K562 (cell line): ENCODE measurements at regions not wholly inside any gene's neighbourhood (a gene's known extent, or its start where the extent isn't known, plus 50 kb on each side); places are given as distances from the start of the nearest gene placed in this dataset.

Experiments used
- ATAC-seq: fragments of 200-7000 bp; cut with Tn5 transposase; 3 replicates; pipeline ENCODE4 v1.9.1; 2020; ENCODE audit warnings: moderate library complexity
- BruUV-seq: library from RNA; stranded (reverse); fragments of 400-500 nt; replicated peaks from 2 replicates; lab custom pipeline; 2021; lab: Mats Ljungman, UMichigan
- CTCF ChIA-PET: fragments of 300-600 bp; formaldehyde crosslinking; extraction: SDS; loops from one replicate; lab custom pipeline; 2021; ENCODE audit warnings: low intra/inter-chr PET ratio; lab: Yijun Ruan, JAX
- POLR2A ChIA-PET: fragments of 300-600, 350-650 bp; sonication (Branson Sonifier 250); formaldehyde crosslinking; extraction: SDS; loops from one replicate; lab custom pipeline; 2021; ENCODE audit warnings: antibody characterized with exemption, inconsistent platforms; lab: Yijun Ruan, JAX
- DNase-seq, 4 experiments: peaks; one replicate each; pipeline versions ENCODE4 v3.0.0 to v3.0.0-alpha.2; 2011 to 2018; ENCODE audit warnings: low spot score in 3 of 4, mixed read lengths in 3 of 4; ENCODE audit errors: extremely low read depth in 1 of 4
- FAIRE-seq: peaks from 2 replicates; lab custom pipeline; 2011; peaks lifted over from hg19 to GRCh38; lab: Jason Lieb, UNC
- H2AFZ ChIP-seq: 2 replicates; pipeline ENCODE4 v1.6.0; 2011; ENCODE audit warnings: low read depth, low read length, control low read depth, inconsistent platforms
- H3K27ac ChIP-seq: fragments of 200-600 bp; 3 replicates; pipeline ENCODE4 v1.8.0; 2011; ENCODE audit warnings: low read depth, mild to moderate bottlenecking, control low read depth, inconsistent platforms, low read length, moderate library complexity, mixed read lengths; ENCODE audit errors: extremely low read depth
- H3K27me3 ChIP-seq, 2 experiments: fragments of 300-600 bp in 1 of 2; 2 replicates in 1 of 2; 3 replicates in 1 of 2; pipeline versions ENCODE4 v1.6.0 to v1.8.0; 2011; ENCODE audit warnings: inconsistent platforms in 2 of 2, low read length in 2 of 2, mild to moderate bottlenecking in 1 of 2, mixed read lengths in 1 of 2, moderate library complexity in 1 of 2; ENCODE audit not compliant: control insufficient read depth in 2 of 2, insufficient read depth in 2 of 2
- H3K36me3 ChIP-seq: fragments of 300-600 bp; 3 replicates; pipeline ENCODE4 v1.8.0; 2011; ENCODE audit warnings: mild to moderate bottlenecking, low read length, inconsistent platforms; ENCODE audit not compliant: control insufficient read depth, insufficient read depth
- H3K4me1 ChIP-seq, 2 experiments: fragments of 200-600 bp in 1 of 2; replicated peaks in 1 of 2; 2 replicates in 1 of 2; 3 replicates in 1 of 2; pipeline versions ENCODE4 v1.5.1 to v1.8.0; 2011; ENCODE audit warnings: inconsistent platforms in 2 of 2, low read length in 2 of 2, mild to moderate bottlenecking in 1 of 2, mixed read lengths in 1 of 2, moderate library complexity in 1 of 2; ENCODE audit not compliant: control insufficient read depth in 2 of 2, insufficient read depth in 2 of 2
- H3K4me2 ChIP-seq: 2 replicates; pipeline ENCODE4 v1.6.1; 2011; ENCODE audit warnings: low read length, control low read depth, inconsistent platforms, mixed read lengths; ENCODE audit not compliant: insufficient read depth
- H3K4me3 ChIP-seq: fragments of 200-600 bp; sonication (generic), shearing (Covaris generic); 2 replicates; pipeline ENCODE4 v1.5.1; 2016; ENCODE audit warnings: control low read depth, inconsistent platforms
- H3K79me2 ChIP-seq: fragments of 200-600 bp; 3 replicates; pipeline ENCODE4 v1.8.0; 2011; ENCODE audit warnings: low read length, inconsistent platforms; ENCODE audit not compliant: control insufficient read depth, insufficient read depth
- H3K9ac ChIP-seq, 2 experiments: 2 replicates each; pipeline versions ENCODE4 v1.6.0 to v1.6.1; 2011; ENCODE audit warnings: low read depth in 2 of 2, low read length in 2 of 2, control low read depth in 1 of 2, inconsistent platforms in 1 of 2, mild to moderate bottlenecking in 1 of 2, mixed read lengths in 1 of 2; ENCODE audit not compliant: insufficient read depth in 1 of 2
- H3K9me1 ChIP-seq: one replicate; pipeline ENCODE4 v1.6.0; 2011; ENCODE audit warnings: inconsistent platforms, mild to moderate bottlenecking, low read length, moderate library complexity; ENCODE audit not compliant: control insufficient read depth, insufficient read depth
- H3K9me3 ChIP-seq: replicated peaks from 2 replicates; pipeline ENCODE4 v1.5.1; 2011; ENCODE audit warnings: low read depth, low read length, inconsistent platforms; ENCODE audit not compliant: control insufficient read depth, insufficient read depth
- H4K20me1 ChIP-seq: replicated peaks from 2 replicates; pipeline ENCODE4 v1.6.1; 2011; ENCODE audit warnings: low read length, inconsistent platforms, mixed read lengths; ENCODE audit not compliant: control insufficient read depth, insufficient read depth
- ASH1L ChIP-seq: fragments of 450-650 bp; IDR thresholded peaks from 2 replicates; pipeline ENCODE4 v1.6.1; 2018; ENCODE audit warnings: borderline replicate concordance, mild to moderate bottlenecking, low read depth; ENCODE audit not compliant: partially characterized antibody
- BRF1 ChIP-seq: IDR thresholded peaks from 3 replicates; pipeline ENCODE4 v1.6.1; 2011; ENCODE audit warnings: borderline replicate concordance, mild to moderate bottlenecking; ENCODE audit not compliant: insufficient read length; ENCODE audit errors: extremely low read depth
- DACH1 ChIP-seq: fragments of 450-650 bp; IDR thresholded peaks from 2 replicates; pipeline ENCODE4 v1.6.1; 2018; ENCODE audit not compliant: partially characterized antibody
- ESRRB ChIP-seq: fragments of 250-450 bp; sonication (Bioruptor Pico); IDR thresholded peaks from 2 replicates; pipeline ENCODE4 v1.5.0; 2020; ENCODE audit warnings: mild to moderate bottlenecking, moderate library complexity, borderline replicate concordance
- FOXA1 ChIP-seq: fragments of 450-650 bp; IDR thresholded peaks from 2 replicates; pipeline ENCODE4 v1.6.1; 2016; ENCODE audit warnings: mild to moderate bottlenecking, borderline replicate concordance
- FUS ChIP-seq: fragments of 200-400 bp; formaldehyde crosslinking; optimal IDR thresholded peaks from 2 replicates; pipeline ENCODE3; 2017; ENCODE audit warnings: low read depth, low read length
- RBM25 ChIP-seq: fragments of 200-400 bp; formaldehyde crosslinking; IDR thresholded peaks from 2 replicates; pipeline ENCODE4 v1.6.1; 2018; ENCODE audit warnings: low read length, low read depth, moderate library complexity; ENCODE audit not compliant: severe bottlenecking
- ZNF507 ChIP-seq: conservative IDR thresholded peaks from 2 replicates; pipeline ENCODE4 v1.6.1; 2017; ENCODE audit warnings: missing genetic modification characterization, missing compliant biosample characterization
- ZNF586 ChIP-seq: fragments of 450-650 bp; formaldehyde crosslinking; conservative IDR thresholded peaks from 2 replicates; pipeline ENCODE4 v1.4.0; 2020; ENCODE audit warnings: mild to moderate bottlenecking, moderate library complexity
- WGBS: fragments of 100-300 bp; shearing (Covaris generic); methylation state at CpG from one replicate; pipeline ENCODE4 v1.1.6; 2016; ENCODE audit warnings: low coverage, mixed read lengths; ENCODE audit not compliant: insufficient coverage; ENCODE audit errors: missing lambda C conversion rate; 5-methylcytosine and 5-hydroxymethylcytosine counted together
- in situ Hi-C: fragments of 300-500 bp; cut with MboI; formaldehyde crosslinking; loops from 4 replicates; pipeline ENCODE4 v1.15.0; 2018; ENCODE audit warnings: inconsistent platforms, mixed read lengths
- intact Hi-C: fragments of 100-400 bp; cut with micrococcal nuclease; formaldehyde crosslinking; loops from 2 replicates; pipeline ENCODE4 v1.14.2; 2022

DNA sequence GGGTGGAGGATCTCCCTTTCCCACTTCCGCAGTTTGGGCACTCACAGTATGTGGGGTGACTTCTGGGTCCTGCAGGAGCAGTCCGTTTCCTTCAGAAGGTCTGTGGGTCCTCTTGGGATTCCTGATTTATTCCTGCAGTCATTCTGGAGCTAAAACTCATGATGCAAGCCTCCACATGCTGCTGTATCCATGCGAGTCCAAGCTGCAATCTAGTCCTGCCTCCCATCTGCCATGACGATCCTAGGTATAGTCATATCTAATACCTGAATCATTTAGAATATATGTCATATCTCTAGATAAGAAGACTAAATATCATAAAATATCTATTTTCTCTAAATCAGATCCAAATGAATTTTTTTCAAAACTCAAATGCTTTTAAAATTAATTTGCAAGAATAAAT is 103.4 kb upstream of the AHI1 start:
- peaks cover 0 to 16% of the 10 kb centered on the region in 2 experiments; a peak in 2 of 5 replicates for H3K27me3 ChIP-seq
- in situ Hi-C loops = no loop called here
- H4K20me1 ChIP-seq = no peaks in the 10 kb centered on the region
- 0 out of 2 replicates have a peak overlapping the region, but pooled peaks have one; percentile 26 for H3K4me2 ChIP-seq
- ATAC-seq (no peak), FAIRE-seq (no peak), DNase-seq (no peak)
- H3K4me3 ChIP-seq = no peak overlapping the region
- CTCF ChIA-PET = no interaction called here
- WGBS = 4% methylated on average over 4 of the region's 4 CpGs
- BruUV-seq = no TSS peak
- H3K36me3 ChIP-seq = no peaks in the 10 kb centered on the region
- H3K9me3 ChIP-seq = no peaks in the 10 kb centered on the region
- peak overlapping the region; percentile 47 for H2AFZ ChIP-seq
- intact Hi-C loops = no loop called here
- POLR2A ChIA-PET = interaction anchor here (0.6 to 1.5 kb wide), 2 partner anchors 10 to 12 kb away, joined by 4 to 7 read pairs; no protein-coding TSS in a partner anchor
- no peak for TF ChIP-seq BRF1
- no peak for TF ChIP-seq FUS
- no peak for TF ChIP-seq DACH1
- no peak for TF ChIP-seq ZNF586 (CRISPR knock-in tag)
- H3K9me1 ChIP-seq = no peaks in the 10 kb centered on the region
- H3K9ac ChIP-seq = no peak overlapping the region
- H3K27ac ChIP-seq = no peak overlapping the region
- no peaks in the 10 kb centered on the region for H3K79me2 ChIP-seq
- peaks cover 0 to 3% of the 10 kb centered on the region in 2 experiments; a peak in 1 of 5 replicates for H3K4me1 ChIP-seq

DNA sequence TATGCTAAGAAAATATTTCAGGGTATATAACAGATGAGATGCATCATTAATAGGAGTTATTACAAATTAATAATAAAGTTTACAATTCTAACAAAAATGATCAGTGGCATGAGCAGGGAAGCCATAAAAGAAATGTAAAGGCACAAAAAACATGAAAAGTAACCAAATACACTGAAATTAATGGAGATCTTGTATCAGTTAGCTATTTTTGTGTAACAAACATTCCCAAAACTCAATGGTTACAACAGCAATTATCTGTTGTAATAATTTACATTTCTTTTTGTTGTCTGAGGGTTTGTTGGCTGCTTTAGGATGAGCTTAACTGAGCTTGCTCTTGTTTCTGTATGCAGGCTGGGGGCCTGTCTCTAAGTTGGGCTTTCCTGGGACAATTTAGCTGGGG is 104.3 kb upstream of the AHI1 start:
- H3K9me3 ChIP-seq = no peaks in the 10 kb centered on the region
- no peak overlapping the region for H3K27ac ChIP-seq
- H3K79me2 ChIP-seq = no peaks in the 10 kb centered on the region
- DNase-seq (no peak), FAIRE-seq (no peak), ATAC-seq (no peak)
- no peaks in the 10 kb centered on the region for H3K36me3 ChIP-seq
- CTCF ChIA-PET = no interaction called here
- peaks cover 4 to 16% of the 10 kb centered on the region in 2 experiments; a peak in 2 of 5 replicates for H3K27me3 ChIP-seq
- H3K4me2 ChIP-seq = no peak overlapping the region
- intact Hi-C loops (no loop called here), in situ Hi-C loops (no loop called here)
- no TSS peak for BruUV-seq
- H3K9ac ChIP-seq = no peak overlapping the region
- POLR2A ChIA-PET = interaction anchor here (1.6 kb wide), 1 partner anchor 10 kb away, joined by 3 read pairs; no protein-coding TSS in a partner anchor
- TF ChIP-seq FOXA1 (no peak), RBM25 (peak; percentile 61), ZNF507 (tag) (peak; percentile 24; the same call in 1 of the 2 replicates), ESRRB (CRISPR knock-in tag) (no peak), ASH1L (no peak)
- H3K4me3 ChIP-seq = no peak overlapping the region
- H4K20me1 ChIP-seq = no peaks in the 10 kb centered on the region
- H3K9me1 ChIP-seq = no peaks in the 10 kb centered on the region
- H2AFZ ChIP-seq = no peak overlapping the region
- H3K4me1 ChIP-seq = peaks cover 0 to 3% of the 10 kb centered on the region in 2 experiments; a peak in 1 of 5 replicates
